Suprapubic skin (tissue), 4 donors: ENCODE measurements at regions not wholly inside any gene's neighbourhood (a gene's known extent, or its start where the extent isn't known, plus 50 kb on each side); places are given as distances from the start of the nearest gene placed in this dataset.

Experiments
- CTCF ChIP-seq, 2 donors: fragments of 200-600 bp in 1 of 2; fragments of 450-650 bp in 1 of 2; sonication (generic) in 1 of 2; IDR thresholded peaks; one replicate each; pipeline ENCODE4 v1.5.1; 2016 to 2019; ENCODE audit warnings: antibody characterized with exemption in 2 of 2, mild to moderate bottlenecking in 1 of 2, moderate library complexity in 1 of 2
- EP300 ChIP-seq: sonication (generic); formaldehyde crosslinking; IDR thresholded peaks from one replicate; pipeline ENCODE4 v1.6.1; 2017; ENCODE audit warnings: antibody characterized with exemption
- POLR2A ChIP-seq, 2 donors: fragments of 450-650 bp; IDR thresholded peaks; one replicate each; pipeline ENCODE4 v1.6.1; 2017; ENCODE audit warnings: antibody characterized with exemption in 2 of 2, mild to moderate bottlenecking in 2 of 2, moderate library complexity in 2 of 2
- POLR2AphosphoS5 ChIP-seq, 3 donors: sonication (generic); formaldehyde crosslinking; IDR thresholded peaks; one replicate each; pipeline ENCODE4 v1.6.1; 2017; ENCODE audit warnings: antibody characterized with exemption in 3 of 3

DNA sequence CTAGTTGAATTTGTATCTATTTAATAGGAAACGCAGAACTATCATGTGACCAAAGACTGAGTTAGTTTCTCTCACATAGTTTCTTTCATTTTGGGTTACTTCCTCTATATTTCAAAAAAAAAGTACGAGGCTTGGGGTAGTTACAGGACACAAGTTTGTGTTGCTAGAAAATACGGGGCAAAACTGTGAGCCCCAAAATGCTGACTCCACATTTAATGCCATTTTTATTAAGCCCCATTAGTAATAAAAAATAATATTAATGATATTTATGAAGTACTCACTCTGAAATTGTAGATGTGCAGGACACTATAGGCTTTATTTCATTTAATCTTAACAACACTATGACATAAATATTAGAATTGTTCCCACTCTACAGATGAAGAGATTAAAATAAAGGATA lies 268.6 kb downstream of the DTHD1 start:
- TF ChIP-seq POLR2AphosphoS5 (IDR thresholded peaks at IDR 0.05) (no peak), POLR2A (IDR thresholded peaks at IDR 0.05) (no peak), CTCF (IDR thresholded peaks at IDR 0.05) (no peak), EP300 (no peak)
